ENCODE measurements at regions not wholly inside any gene's neighbourhood (a gene's known extent, or its start where the extent isn't known, plus 50 kb on each side); places are given as distances from the start of the nearest gene placed in this dataset.
A peak's percentile ranks its signal among the peaks of the same experiment; 100 is the strongest.

DNA sequence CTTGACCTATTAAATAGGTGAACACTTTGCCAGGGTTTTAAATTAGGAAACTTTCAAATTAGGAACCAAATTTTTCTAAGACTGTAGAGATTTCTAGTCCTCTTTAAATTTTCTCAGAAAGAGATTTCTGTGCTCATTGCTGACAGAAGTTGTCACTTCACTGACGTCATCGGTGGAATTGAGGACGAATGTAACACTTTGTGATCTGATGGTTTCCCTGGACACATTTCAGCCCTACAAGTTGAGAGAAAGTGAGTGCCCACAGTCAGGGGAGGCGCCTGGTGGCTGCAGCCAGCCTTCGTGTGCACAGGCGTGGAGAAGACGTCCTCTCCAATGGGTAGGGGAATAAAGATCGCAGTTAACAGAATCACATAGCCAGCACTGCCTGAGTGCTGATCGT, 396.5 kb upstream of the TSHZ3 start:
- no peak for TF ChIP-seq POLR2A (IDR thresholded peaks at IDR 0.05)
- TF ChIP-seq, protein P1, sequence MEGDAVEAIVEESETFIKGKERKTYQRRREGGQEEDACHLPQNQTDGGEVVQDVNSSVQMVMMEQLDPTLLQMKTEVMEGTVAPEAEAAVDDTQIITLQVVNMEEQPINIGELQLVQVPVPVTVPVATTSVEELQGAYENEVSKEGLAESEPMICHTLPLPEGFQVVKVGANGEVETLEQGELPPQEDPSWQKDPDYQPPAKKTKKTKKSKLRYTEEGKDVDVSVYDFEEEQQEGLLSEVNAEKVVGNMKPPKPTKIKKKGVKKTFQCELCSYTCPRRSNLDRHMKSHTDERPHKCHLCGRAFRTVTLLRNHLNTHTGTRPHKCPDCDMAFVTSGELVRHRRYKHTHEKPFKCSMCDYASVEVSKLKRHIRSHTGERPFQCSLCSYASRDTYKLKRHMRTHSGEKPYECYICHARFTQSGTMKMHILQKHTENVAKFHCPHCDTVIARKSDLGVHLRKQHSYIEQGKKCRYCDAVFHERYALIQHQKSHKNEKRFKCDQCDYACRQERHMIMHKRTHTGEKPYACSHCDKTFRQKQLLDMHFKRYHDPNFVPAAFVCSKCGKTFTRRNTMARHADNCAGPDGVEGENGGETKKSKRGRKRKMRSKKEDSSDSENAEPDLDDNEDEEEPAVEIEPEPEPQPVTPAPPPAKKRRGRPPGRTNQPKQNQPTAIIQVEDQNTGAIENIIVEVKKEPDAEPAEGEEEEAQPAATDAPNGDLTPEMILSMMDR (IDR thresholded peaks at IDR 0.05), result peak in 1 of 3 experiments; percentile 3
